Glomerular visceral epithelial cell (primary cell): ENCODE measurements at regions not wholly inside any gene's neighbourhood (a gene's known extent, or its start where the extent isn't known, plus 50 kb on each side); places are given as distances from the start of the nearest gene placed in this dataset.

Experiments
- DNase-seq: peaks from one replicate; pipeline ENCODE4 v3.0.0-alpha.2; 2016; ENCODE audit errors: extremely low spot score

GRCh38 chr1:244196571-244197285, 145.6 kb downstream of the ZBTB18 start:
- no peak for DNase-seq

DNA sequence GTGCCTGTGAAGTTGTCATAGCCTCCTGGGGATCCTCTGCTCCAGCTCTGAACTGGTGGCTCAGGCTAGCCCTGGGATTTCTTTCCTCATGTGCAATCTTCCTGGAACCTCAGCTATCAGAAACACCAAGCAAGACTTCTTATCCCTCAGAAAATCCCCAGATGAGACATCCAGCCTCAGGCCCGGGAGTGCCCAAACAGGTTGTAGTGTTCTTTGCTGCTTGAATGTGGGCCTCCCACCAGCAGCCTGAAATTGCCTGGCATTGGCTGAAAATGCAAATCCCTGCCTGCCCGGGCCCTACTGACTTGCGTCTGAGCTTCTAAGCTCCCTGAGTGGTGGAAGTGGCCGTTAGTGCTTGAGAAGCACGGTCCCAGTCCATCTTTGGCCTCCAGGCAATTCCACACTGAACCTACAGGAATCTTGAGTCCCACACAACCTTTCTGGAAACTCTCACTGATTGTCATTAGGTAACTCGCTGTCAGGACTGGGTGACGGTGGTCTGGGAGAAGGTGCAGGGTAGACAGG, 146.8 kb downstream of the ZBTB18 start:
- no peak for DNase-seq

DNA sequence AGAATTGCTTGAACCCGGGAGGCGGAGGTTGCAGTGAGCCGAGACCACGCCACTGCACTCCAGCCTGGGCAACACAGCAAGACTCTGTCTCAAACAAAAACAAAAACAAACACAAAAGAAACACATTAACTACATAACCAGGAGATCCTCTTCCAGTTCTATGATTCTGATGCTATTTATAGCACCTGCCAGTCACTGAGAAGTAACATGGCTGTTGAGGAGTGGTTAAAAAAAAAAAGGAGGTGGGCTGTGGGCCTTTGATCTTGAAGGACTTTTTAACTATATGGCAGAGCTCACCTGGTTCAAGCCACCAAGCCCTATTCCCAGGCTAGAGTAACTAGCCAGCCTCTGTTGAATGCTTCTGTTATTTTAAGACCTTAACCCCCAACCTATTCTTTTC, 148.8 kb downstream of the ZBTB18 start:
- DNase-seq, result no peak

GRCh38 chr1:244200596-244200995, 149.5 kb downstream of the ZBTB18 start:
- no peak for DNase-seq

DNA sequence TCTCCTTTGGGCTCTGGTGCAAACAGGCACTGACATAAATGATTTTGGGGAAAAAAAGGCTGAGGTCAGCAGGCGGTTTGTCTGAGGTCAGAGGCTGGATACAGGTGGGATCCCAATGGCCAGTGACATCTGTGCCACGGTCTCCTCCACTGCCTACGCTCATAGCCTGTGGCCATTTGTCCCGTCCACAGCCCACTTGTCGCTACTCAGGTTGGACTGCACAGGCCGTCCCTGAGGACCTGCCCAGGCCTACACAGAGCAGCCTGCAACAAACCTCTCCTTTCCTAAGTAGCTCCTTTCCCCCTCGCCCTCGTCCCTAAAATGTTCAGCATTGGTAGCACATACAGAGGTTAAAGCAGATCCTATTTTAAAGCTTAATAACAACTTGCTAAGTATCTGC, 150.7 kb downstream of the ZBTB18 start:
- DNase-seq, result no peak

DNA sequence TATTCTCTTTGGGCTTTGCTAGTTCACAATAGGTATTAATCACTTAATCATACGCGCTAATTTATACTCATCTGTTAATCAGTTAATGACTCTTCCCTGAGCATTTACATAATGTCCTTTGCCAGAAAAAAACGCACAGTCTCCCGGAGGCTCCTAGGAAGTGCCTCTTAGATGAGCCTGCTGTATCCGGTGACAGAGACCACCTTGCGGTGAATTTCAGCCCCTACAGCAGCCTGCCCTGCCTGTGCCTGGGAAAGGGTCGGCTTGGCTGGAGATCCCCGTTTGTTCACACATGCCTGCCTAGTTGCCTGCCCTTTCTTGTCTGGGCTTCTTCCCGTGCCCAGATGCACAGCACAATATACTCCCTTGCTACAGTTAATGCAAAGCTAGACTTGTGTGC, 152.9 kb downstream of the ZBTB18 start:
- no peak for DNase-seq

- DNase-seq, result no peak
These were observed 154.1 kb downstream of the ZBTB18 start for GRCh38 chr1:244205171-244205570.

- no peak for DNase-seq
These were observed 154.8 kb downstream of the ZBTB18 start for GRCh38 chr1:244205906-244206305.

- no peak for DNase-seq
These were observed 156.2 kb downstream of the ZBTB18 start for GRCh38 chr1:244207042-244207934.

- no peak for DNase-seq
These were observed 156.8 kb downstream of the ZBTB18 start for GRCh38 chr1:244207935-244208244.

GRCh38 chr1:244209955-244210354, 158.9 kb downstream of the ZBTB18 start:
- no peak for DNase-seq

- peak; percentile 11 for DNase-seq
These were observed 159.9 kb downstream of the ZBTB18 start for GRCh38 chr1:244210884-244211558.

DNA sequence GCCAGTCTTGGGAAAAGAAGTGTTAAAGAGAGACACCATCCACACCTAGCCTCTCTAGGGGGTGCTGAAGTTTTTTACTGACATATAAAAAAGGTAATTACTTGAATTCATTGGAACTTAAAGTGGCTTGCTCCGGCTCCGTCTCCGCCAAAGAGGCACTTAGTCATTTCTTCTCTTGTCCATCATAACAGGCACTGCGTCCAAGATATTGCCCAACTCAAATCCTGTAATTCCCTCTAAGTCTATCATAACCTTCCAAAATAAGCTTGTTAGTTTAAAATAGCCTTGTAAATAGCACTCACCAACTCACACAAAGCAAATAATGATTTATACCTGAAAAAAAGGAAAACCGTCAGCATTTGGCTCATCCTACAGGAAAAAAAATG, 160.5 kb downstream of the ZBTB18 start:
- no peak for DNase-seq

GRCh38 chr1:244212219-244212618, 161.1 kb downstream of the ZBTB18 start:
- no peak for DNase-seq

- no peak for DNase-seq
These were observed 161.9 kb downstream of the ZBTB18 start for GRCh38 chr1:244212797-244213475.

GRCh38 chr1:244214009-244214967, 163.2 kb downstream of the ZBTB18 start:
- peak; percentile 98 for DNase-seq

DNA sequence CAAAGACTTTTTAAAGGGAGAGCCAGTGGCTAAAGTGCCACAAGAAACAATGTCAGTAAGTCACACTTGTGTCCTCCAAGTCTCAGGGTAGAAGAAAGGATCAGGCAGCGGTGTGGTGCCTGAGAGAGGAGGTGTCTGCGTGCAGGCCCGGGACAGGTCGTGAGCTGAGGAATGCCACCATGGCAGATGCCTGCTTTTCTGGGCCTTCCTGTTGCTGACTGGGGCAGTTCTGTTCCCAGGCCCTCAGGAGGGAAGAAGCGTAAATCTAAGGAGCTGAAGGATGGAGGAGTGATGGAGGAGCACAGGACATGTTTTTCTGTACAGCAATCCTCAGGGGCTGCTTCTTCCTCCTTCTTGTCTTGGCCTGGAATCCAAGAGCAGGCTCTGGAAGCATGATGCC, 165.8 kb downstream of the ZBTB18 start:
- no peak for DNase-seq

DNA sequence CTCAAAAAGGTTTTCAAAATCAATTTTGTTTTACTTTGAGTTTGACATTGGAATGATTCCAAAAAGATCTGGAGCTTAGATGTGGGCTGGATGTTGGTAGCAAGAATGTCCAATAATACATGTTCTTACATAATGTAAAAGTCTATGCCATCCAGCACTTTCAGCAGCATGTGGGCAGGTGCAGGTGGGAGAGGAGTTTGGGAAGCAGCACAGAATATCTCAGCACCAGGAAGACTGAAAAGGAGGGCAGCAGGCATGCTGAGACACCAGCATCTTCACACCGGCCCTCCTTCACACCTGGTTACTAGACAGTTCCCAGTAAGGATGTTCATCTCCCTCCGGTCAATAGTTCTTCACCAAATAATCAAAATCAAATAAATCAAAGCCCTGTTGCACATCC, 166.6 kb downstream of the ZBTB18 start:
- no peak for DNase-seq

GRCh38 chr1:244218220-244218619, 167.1 kb downstream of the ZBTB18 start:
- no peak for DNase-seq

GRCh38 chr1:244219149-244219548, 168.1 kb downstream of the ZBTB18 start:
- DNase-seq, result no peak

GRCh38 chr1:244219802-244220201, 168.7 kb downstream of the ZBTB18 start:
- no peak for DNase-seq
